Keratinocyte (primary cell): ENCODE measurements at regions not wholly inside any gene's neighbourhood (a gene's known extent, or its start where the extent isn't known, plus 50 kb on each side); places are given as distances from the start of the nearest gene placed in this dataset.

Source experiments
- CTCF ChIP-seq, 3 experiments: IDR thresholded peaks in 1 of 3; conservative IDR thresholded peaks in 1 of 3; optimal IDR thresholded peaks in 1 of 3; 2 replicates in 2 of 3; 3 replicates in 1 of 3; pipeline versions ENCODE3 to v1.5.1; 2011; ENCODE audit warnings: low read length in 3 of 3, mild to moderate bottlenecking in 3 of 3, moderate library complexity in 2 of 3, control low read depth in 1 of 3, inconsistent platforms in 1 of 3; ENCODE audit not compliant: insufficient read depth in 2 of 3; ENCODE audit errors: extremely low read depth in 1 of 3
- EZH2 ChIP-seq: IDR thresholded peaks from one replicate; pipeline ENCODE4 v1.6.1; 2012; ENCODE audit warnings: inconsistent platforms, mild to moderate bottlenecking, low read length, moderate library complexity

- TF ChIP-seq CTCF (optimal IDR thresholded peaks at IDR 0.05 in 1 of 3, IDR thresholded peaks at IDR 0.05 in 1 of 3, conservative IDR thresholded peaks at IDR 0.05 in 1 of 3; ENCODE audit: extremely low read depth in 1 of 3, insufficient read depth in 2 of 3, low read length in 3 of 3) (no peak), EZH2 (no peak)
These were observed 488.2 kb downstream of the PABPC4L start for GRCh38 chr4:133713340-133713739.
